Panc1 (cell line): ENCODE measurements at regions not wholly inside any gene's neighbourhood (a gene's known extent, or its start where the extent isn't known, plus 50 kb on each side); places are given as distances from the start of the nearest gene placed in this dataset.

Experiments used
- CTCF ChIP-seq: fragments of 450-650 bp; IDR thresholded peaks from 2 replicates; pipeline ENCODE4 v1.5.1; 2017; ENCODE audit warnings: mild to moderate bottlenecking
- SIN3A ChIP-seq: IDR thresholded peaks from 2 replicates; pipeline ENCODE4 v1.6.1; 2012; ENCODE audit warnings: low read depth, mild to moderate bottlenecking, low read length, moderate library complexity, borderline replicate concordance; ENCODE audit not compliant: insufficient read depth

GRCh38 chrX:40170830-40171512 lies 73.2 kb upstream of the BCOR start:
- TF ChIP-seq CTCF (no peak), SIN3A (no peak)
